CD4-positive, alpha-beta T cell (primary cell): ENCODE measurements at regions not wholly inside any gene's neighbourhood (a gene's known extent, or its start where the extent isn't known, plus 50 kb on each side); places are given as distances from the start of the nearest gene placed in this dataset.

Experiments used
- ATAC-seq: fragments of 200-7000 bp; cut with Tn5 transposase; one replicate; pipeline ENCODE4 v1.10.0; 2022; ENCODE audit warnings: mild to moderate bottlenecking; ENCODE audit not compliant: poor library complexity
- CTCF ChIA-PET: fragments of 350-600 bp; sonication (Branson Sonifier 250); formaldehyde crosslinking; loops from one replicate; lab custom pipeline; 2021; ENCODE audit warnings: antibody characterized with exemption, inconsistent platforms; lab: Charles Lee
- POLR2A ChIA-PET: fragments of 350-600 bp; sonication (Branson Sonifier 250); formaldehyde crosslinking; loops from one replicate; lab custom pipeline; 2021; ENCODE audit warnings: antibody characterized with exemption, inconsistent platforms; lab: Charles Lee
- DNase-seq, 14 experiments: peaks; one replicate each; pipeline ENCODE4 v3.0.0-alpha.2; 2013 to 2020; ENCODE audit warnings: mixed read lengths in 2 of 14
- H3K27ac ChIP-seq, 2 donors: one replicate each; pipeline versions ENCODE4 v1.5.1 to v1.7.0; 2013; ENCODE audit warnings: low read length in 2 of 2, low read depth in 1 of 2, mild to moderate bottlenecking in 1 of 2
- H3K27me3 ChIP-seq, 2 experiments: 1 replicate in 1 of 2; 2 replicates in 1 of 2; pipeline versions ENCODE4 v1.6.1 to v1.7.0; 2013; ENCODE audit warnings: low read length in 2 of 2, control low read depth in 1 of 2, mild to moderate bottlenecking in 1 of 2, moderate library complexity in 1 of 2; ENCODE audit not compliant: insufficient read depth in 2 of 2, control insufficient read depth in 1 of 2
- H3K36me3 ChIP-seq: one replicate; pipeline ENCODE4 v1.6.1; 2013; ENCODE audit warnings: low read length, control low read depth; ENCODE audit not compliant: insufficient read depth
- H3K4me1 ChIP-seq: one replicate; pipeline ENCODE4 v1.6.1; 2013; ENCODE audit warnings: low read length, control low read depth; ENCODE audit not compliant: insufficient read depth
- H3K4me3 ChIP-seq: one replicate; pipeline ENCODE4 v1.5.1; 2013; ENCODE audit warnings: mild to moderate bottlenecking, low read length, moderate library complexity
- H3K9me3 ChIP-seq, 2 experiments: 1 replicate in 1 of 2; 2 replicates in 1 of 2; pipeline versions ENCODE4 v1.6.1 to v1.7.0; 2013; ENCODE audit warnings: low read length in 2 of 2, mild to moderate bottlenecking in 2 of 2, control low read depth in 1 of 2, moderate library complexity in 1 of 2; ENCODE audit not compliant: control insufficient read depth in 1 of 2, insufficient read depth in 1 of 2
- H3K27ac Mint-ChIP-seq: one replicate; pipeline ENCODE4 v1.8.0; 2020; ENCODE audit warnings: mixed read lengths
- H3K27me3 Mint-ChIP-seq: one replicate; pipeline ENCODE4 v1.8.0; 2021; ENCODE audit warnings: mixed read lengths
- H3K36me3 Mint-ChIP-seq: one replicate; pipeline ENCODE4 v1.8.0; 2021; ENCODE audit warnings: low read depth, mixed read lengths
- H3K4me1 Mint-ChIP-seq: one replicate; pipeline ENCODE4 v1.8.0; 2021; ENCODE audit warnings: low read depth, mixed read lengths
- H3K4me3 Mint-ChIP-seq: one replicate; pipeline ENCODE4 v1.8.0; 2020; ENCODE audit warnings: mild to moderate bottlenecking, mixed read lengths
- H3K9me3 Mint-ChIP-seq: one replicate; pipeline ENCODE4 v1.8.0; 2020; ENCODE audit warnings: mixed read lengths
- CTCF ChIP-seq: fragments of 200-600 bp; IDR thresholded peaks from one replicate; pipeline ENCODE4 v1.8.0; 2022; ENCODE audit warnings: antibody characterized with exemption, mild to moderate bottlenecking
- intact Hi-C, 2 experiments: fragments of 100-400 bp; cut with DNase I in 1 of 2; cut with micrococcal nuclease in 1 of 2; formaldehyde crosslinking; loops; one replicate each; pipeline versions ENCODE4 v1.15.1 to v1.9.0; 2023 to 2025; cut with DNase I, micrococcal nuclease

GRCh38 chr2:122754561-122754960 is 999.1 kb downstream of the TSN start:
- H3K4me3 ChIP-seq, result no peak overlapping the region
- Mint-ChIP-seq H3K4me3 (no peak overlapping the region), H3K27me3 (no peaks in the 10 kb centered on the region), H3K36me3 (no peaks in the 10 kb centered on the region), H3K27ac (no peak overlapping the region), H3K9me3 (peaks cover 4% of the 10 kb centered on the region), H3K4me1 (no peaks in the 10 kb centered on the region)
- ChIA-PET CTCF (no interaction called here), POLR2A (interaction anchor here (0.7 kb wide), 1 partner anchor 731 kb away, joined by 4 read pairs; no protein-coding TSS in a partner anchor)
- no peak for DNase-seq
- no peaks in the 10 kb centered on the region for H3K27me3 ChIP-seq
- no peak for TF ChIP-seq CTCF
- intact Hi-C loops, result no loop called here
- H3K4me1 ChIP-seq, result no peaks in the 10 kb centered on the region
- H3K36me3 ChIP-seq, result no peaks in the 10 kb centered on the region
- ATAC-seq, result no peak
- no peak overlapping the region for H3K27ac ChIP-seq
- H3K9me3 ChIP-seq, result no peaks in the 10 kb centered on the region

GRCh38 chr2:122755281-122755780 is 999.9 kb downstream of the TSN start:
- no peaks in the 10 kb centered on the region for H3K27me3 Mint-ChIP-seq
- H3K4me1 Mint-ChIP-seq, result no peaks in the 10 kb centered on the region
- CTCF ChIA-PET, result no interaction called here
- Histone ChIP-seq H3K4me1 (no peaks in the 10 kb centered on the region), H3K27me3 (no peaks in the 10 kb centered on the region), H3K36me3 (no peaks in the 10 kb centered on the region), H3K9me3 (no peaks in the 10 kb centered on the region), H3K27ac (no peak overlapping the region), H3K4me3 (no peak overlapping the region)
- POLR2A ChIA-PET, result interaction anchor here (0.7 kb wide), 1 partner anchor 730 kb away, joined by 4 read pairs; no protein-coding TSS in a partner anchor
- intact Hi-C loops, result no loop called here
- no peaks in the 10 kb centered on the region for H3K36me3 Mint-ChIP-seq
- no peak for TF ChIP-seq CTCF
- H3K4me3 Mint-ChIP-seq, result no peak overlapping the region
- ATAC-seq (no peak), DNase-seq (no peak)
- H3K9me3 Mint-ChIP-seq, result peaks cover 4% of the 10 kb centered on the region
- no peak overlapping the region for H3K27ac Mint-ChIP-seq

- H3K36me3 Mint-ChIP-seq, result no peaks in the 10 kb centered on the region
- H3K4me1 Mint-ChIP-seq, result no peaks in the 10 kb centered on the region
- POLR2A ChIA-PET, result no interaction called here
- no peak overlapping the region for H3K27ac ChIP-seq
- no peaks in the 10 kb centered on the region for H3K4me1 ChIP-seq
- no peak overlapping the region for H3K4me3 ChIP-seq
- no peaks in the 10 kb centered on the region for H3K27me3 Mint-ChIP-seq
- H3K9me3 ChIP-seq, result peaks cover 0 to 6% of the 10 kb centered on the region in 2 experiments
- H3K4me3 Mint-ChIP-seq, result no peak overlapping the region
- intact Hi-C loops, result no loop called here
- peaks cover 10% of the 10 kb centered on the region for H3K9me3 Mint-ChIP-seq
- no peak overlapping the region for H3K27ac Mint-ChIP-seq
- CTCF ChIA-PET, result no interaction called here
- no peak for ATAC-seq
- no peaks in the 10 kb centered on the region for H3K36me3 ChIP-seq
- no peaks in the 10 kb centered on the region for H3K27me3 ChIP-seq
- DNase-seq, result no peak
- TF ChIP-seq CTCF, result no peak
Observed at GRCh38 chr2:122758967-122759366, 1003.5 kb downstream of the TSN start.
